Amniotic stem cell (primary cell): ENCODE measurements at regions not wholly inside any gene's neighbourhood (a gene's known extent, or its start where the extent isn't known, plus 50 kb on each side); places are given as distances from the start of the nearest gene placed in this dataset.
"Not testable (repeated sequence)": the region's sequence is repeated elsewhere in the genome, so short reads cannot be mapped to it uniquely, and the experiment has no call there.

ENCODE experiments used
- DNase-seq: peaks from one replicate; lab custom pipeline; 2025; lab: John Stamatoyannopoulos, UW

GRCh38 chr20:6662309-6662708 lies 105.2 kb upstream of the BMP2 start:
- DNase-seq, result no peak

- no peak for DNase-seq
These were observed 107.0 kb upstream of the BMP2 start for GRCh38 chr20:6660441-6660840.

- not testable (repeated sequence) for DNase-seq
These were observed 108.6 kb upstream of the BMP2 start for GRCh38 chr20:6658909-6659308.

GRCh38 chr20:6657904-6658303 lies 109.6 kb upstream of the BMP2 start:
- DNase-seq, result no peak

- no peak for DNase-seq
These were observed 110.4 kb upstream of the BMP2 start for GRCh38 chr20:6657111-6657510.

- DNase-seq, result no peak
These were observed 112.8 kb upstream of the BMP2 start for GRCh38 chr20:6654513-6655252.

- no peak for DNase-seq
These were observed 115.9 kb upstream of the BMP2 start for GRCh38 chr20:6651561-6651960.

- no peak for DNase-seq
These were observed 116.5 kb upstream of the BMP2 start for GRCh38 chr20:6651016-6651415.

- DNase-seq, result no peak
These were observed 121.4 kb upstream of the BMP2 start for GRCh38 chr20:6646021-6646636.

GRCh38 chr20:6644813-6645628 lies 122.5 kb upstream of the BMP2 start:
- DNase-seq, result no peak

- no peak for DNase-seq
These were observed 126.5 kb upstream of the BMP2 start for GRCh38 chr20:6641012-6641411.

- DNase-seq, result no peak
These were observed 130.3 kb upstream of the BMP2 start for GRCh38 chr20:6637160-6637579.

GRCh38 chr20:6636209-6637159 lies 131.0 kb upstream of the BMP2 start:
- peak; percentile 10 for DNase-seq

GRCh38 chr20:6635034-6635736 lies 132.3 kb upstream of the BMP2 start:
- DNase-seq, result no peak

- DNase-seq, result no peak
These were observed 135.3 kb upstream of the BMP2 start for GRCh38 chr20:6632187-6632586.

- DNase-seq, result no peak
These were observed 137.0 kb upstream of the BMP2 start for GRCh38 chr20:6630514-6630913.

- DNase-seq, result no peak
These were observed 137.9 kb upstream of the BMP2 start for GRCh38 chr20:6629564-6629963.

GRCh38 chr20:6626805-6627204 lies 140.7 kb upstream of the BMP2 start:
- DNase-seq, result no peak

GRCh38 chr20:6623989-6624388 lies 143.5 kb upstream of the BMP2 start:
- no peak for DNase-seq

GRCh38 chr20:6622041-6622440 lies 145.4 kb upstream of the BMP2 start:
- DNase-seq, result no peak

GRCh38 chr20:6618051-6618450 lies 149.4 kb upstream of the BMP2 start:
- no peak for DNase-seq
